Right lobe of liver (tissue), 4 donors: ENCODE measurements at regions not wholly inside any gene's neighbourhood (a gene's known extent, or its start where the extent isn't known, plus 50 kb on each side); places are given as distances from the start of the nearest gene placed in this dataset.

Source experiments
- POLR2A ChIP-seq: fragments of 450-650 bp; IDR thresholded peaks from one replicate; pipeline ENCODE4 v1.6.1; 2017; ENCODE audit warnings: antibody characterized with exemption, mild to moderate bottlenecking
- TF ChIP-seq, protein P1 (sequence below), 4 donors: fragments of 200-600 bp in 3 of 4; fragments of 450-650 bp in 1 of 4; IDR thresholded peaks; one replicate each; pipeline versions ENCODE4 v1.5.1 to v1.8.0; 2016 to 2022; ENCODE audit warnings: antibody characterized with exemption in 4 of 4, mild to moderate bottlenecking in 2 of 4
- donor health status: DM: no; HTN: no; CAD: no.
- donor health status: DM: no; HTN: no; CAD: no.
- donor health status: DM: no; HTN: yes; CAD: no.

DNA sequence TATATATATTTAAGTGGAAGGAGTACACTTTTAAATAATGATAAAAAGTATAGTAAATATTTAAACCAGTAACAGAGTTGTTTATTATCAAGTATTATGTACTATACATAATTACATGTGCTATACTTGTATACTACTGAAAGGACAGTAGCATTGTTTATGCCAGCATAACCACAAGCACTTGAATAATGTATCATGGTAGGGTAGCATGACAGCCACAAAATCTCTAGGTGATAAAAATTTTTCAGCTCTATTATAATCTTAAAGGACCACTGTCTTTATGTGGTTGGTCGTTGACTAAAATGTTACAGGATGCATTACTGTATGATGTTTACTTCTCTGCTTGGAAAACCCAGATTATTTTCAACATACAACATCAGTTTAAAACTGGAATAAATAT is 349.2 kb downstream of the CASP12 start:
- TF ChIP-seq, protein P1, sequence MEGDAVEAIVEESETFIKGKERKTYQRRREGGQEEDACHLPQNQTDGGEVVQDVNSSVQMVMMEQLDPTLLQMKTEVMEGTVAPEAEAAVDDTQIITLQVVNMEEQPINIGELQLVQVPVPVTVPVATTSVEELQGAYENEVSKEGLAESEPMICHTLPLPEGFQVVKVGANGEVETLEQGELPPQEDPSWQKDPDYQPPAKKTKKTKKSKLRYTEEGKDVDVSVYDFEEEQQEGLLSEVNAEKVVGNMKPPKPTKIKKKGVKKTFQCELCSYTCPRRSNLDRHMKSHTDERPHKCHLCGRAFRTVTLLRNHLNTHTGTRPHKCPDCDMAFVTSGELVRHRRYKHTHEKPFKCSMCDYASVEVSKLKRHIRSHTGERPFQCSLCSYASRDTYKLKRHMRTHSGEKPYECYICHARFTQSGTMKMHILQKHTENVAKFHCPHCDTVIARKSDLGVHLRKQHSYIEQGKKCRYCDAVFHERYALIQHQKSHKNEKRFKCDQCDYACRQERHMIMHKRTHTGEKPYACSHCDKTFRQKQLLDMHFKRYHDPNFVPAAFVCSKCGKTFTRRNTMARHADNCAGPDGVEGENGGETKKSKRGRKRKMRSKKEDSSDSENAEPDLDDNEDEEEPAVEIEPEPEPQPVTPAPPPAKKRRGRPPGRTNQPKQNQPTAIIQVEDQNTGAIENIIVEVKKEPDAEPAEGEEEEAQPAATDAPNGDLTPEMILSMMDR (IDR thresholded peaks at IDR 0.05), result no peak
- no peak for TF ChIP-seq POLR2A
